Gastrocnemius medialis (tissue), 4 donors: ENCODE measurements at regions not wholly inside any gene's neighbourhood (a gene's known extent, or its start where the extent isn't known, plus 50 kb on each side); places are given as distances from the start of the nearest gene placed in this dataset.

Source experiments
- ATAC-seq, 2 donors: fragments of 150-250 bp; one replicate each; pipeline ENCODE4 v1.9.1; 2016
- DNase-seq, 2 donors: peaks; one replicate each; pipeline ENCODE4 v3.0.0-alpha.2; 2019
- H3K27ac ChIP-seq, 4 donors: fragments of 200-600 bp; sonication (generic); 1 replicate in 1 of 4; 2 replicates in 3 of 4; pipeline ENCODE4 v1.5.1; 2016 to 2018; ENCODE audit warnings: mild to moderate bottlenecking in 2 of 4, moderate library complexity in 1 of 4
- H3K27me3 ChIP-seq, 3 donors: fragments of 200-600 bp; sonication (generic) in 2 of 3; 1 replicate in 1 of 3; 2 replicates in 2 of 3; pipeline versions ENCODE4 v1.5.1 to v1.6.0; 2016 to 2019; ENCODE audit warnings: mild to moderate bottlenecking in 1 of 3, moderate library complexity in 1 of 3
- H3K36me3 ChIP-seq, 2 donors: fragments of 200-600 bp; sonication (generic) in 1 of 2; one replicate each; pipeline ENCODE4 v1.5.1; 2017 to 2018
- H3K4me1 ChIP-seq, 2 donors: fragments of 200-600 bp; sonication (generic) in 1 of 2; one replicate each; pipeline ENCODE4 v1.5.1; 2016 to 2017; ENCODE audit warnings: mild to moderate bottlenecking in 2 of 2
- H3K4me3 ChIP-seq, 4 donors: fragments of 200-600 bp; sonication (generic) in 3 of 4; 1 replicate in 1 of 4; 2 replicates in 3 of 4; pipeline ENCODE4 v1.5.1; 2016 to 2019; ENCODE audit warnings: mild to moderate bottlenecking in 2 of 4
- H3K9me3 ChIP-seq, 3 donors: fragments of 200-600 bp; sonication (generic) in 2 of 3; 1 replicate in 1 of 3; 2 replicates in 2 of 3; pipeline ENCODE4 v1.5.1; 2016 to 2019
- POLR2A ChIP-seq, 2 donors: fragments of 450-650 bp; IDR thresholded peaks; one replicate each; pipeline ENCODE4 v1.6.1; 2017; ENCODE audit warnings: antibody characterized with exemption in 2 of 2, mild to moderate bottlenecking in 2 of 2, moderate library complexity in 2 of 2
- in situ Hi-C, 4 donors: fragments of 200-750 bp; cut with MboI; loops; one replicate each; pipeline versions ENCODE4 v1.15.0 to v1.8.0; 2017; ENCODE audit warnings: low sequenced_read_pairs in 4 of 4
- intact Hi-C: fragments of 100-400 bp; cut with DNase I; formaldehyde crosslinking; loops from one replicate; pipeline ENCODE4 v1.15.1; 2023; ENCODE audit warnings: low total_unique reads
- TF ChIP-seq, protein P1 (sequence below), 5 experiments: fragments of 450-650 bp in 3 of 5; fragments of 200-600 bp in 2 of 5; sonication (generic) in 2 of 5; IDR thresholded peaks in 4 of 5; conservative IDR thresholded peaks in 1 of 5; 1 replicate in 4 of 5; 2 replicates in 1 of 5; pipeline ENCODE4 v1.5.1; 2016 to 2019; ENCODE audit warnings: antibody characterized with exemption in 5 of 5, mild to moderate bottlenecking in 3 of 5, moderate library complexity in 3 of 5

DNA sequence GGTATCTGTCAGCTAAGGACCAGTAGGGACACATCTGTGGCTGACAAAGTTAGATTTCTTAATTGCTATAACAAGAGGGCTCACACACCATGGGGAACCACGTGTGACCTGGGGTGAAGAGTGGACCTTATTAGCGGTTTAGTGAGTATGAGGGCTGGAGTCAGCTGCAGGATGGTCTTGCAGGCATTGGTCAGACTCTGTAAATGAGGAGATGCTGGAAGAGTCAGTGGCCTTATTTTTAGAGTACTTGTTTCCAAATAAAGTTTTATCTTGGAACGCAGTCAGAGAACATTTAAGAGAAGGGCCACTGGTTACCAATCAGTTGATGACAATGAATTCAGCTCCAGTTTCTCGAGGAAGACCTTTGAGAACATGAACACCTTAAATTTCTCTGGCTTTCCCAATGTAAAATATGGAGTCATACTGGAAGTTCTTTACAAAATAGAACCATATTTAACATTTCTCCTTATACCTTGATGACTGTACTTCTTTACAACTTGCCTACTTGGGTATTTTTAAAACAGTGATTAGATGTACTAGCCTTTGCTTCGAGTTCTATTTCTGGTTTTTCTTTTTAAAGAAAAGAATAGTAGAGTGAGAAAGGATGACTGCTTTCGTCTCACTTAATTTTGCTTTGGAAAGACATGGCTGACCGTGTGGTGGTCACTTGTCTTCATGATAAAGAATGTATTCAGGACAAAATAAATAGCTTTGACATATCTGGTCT is 185.9 kb upstream of the S1PR3 start:
- no peaks in the 10 kb centered on the region for H3K9me3 ChIP-seq
- H3K4me1 ChIP-seq, result no peaks in the 10 kb centered on the region
- no peak overlapping the region for H3K4me3 ChIP-seq
- no peak overlapping the region for H3K27ac ChIP-seq
- ATAC-seq, result no peak
- TF ChIP-seq, protein P1, sequence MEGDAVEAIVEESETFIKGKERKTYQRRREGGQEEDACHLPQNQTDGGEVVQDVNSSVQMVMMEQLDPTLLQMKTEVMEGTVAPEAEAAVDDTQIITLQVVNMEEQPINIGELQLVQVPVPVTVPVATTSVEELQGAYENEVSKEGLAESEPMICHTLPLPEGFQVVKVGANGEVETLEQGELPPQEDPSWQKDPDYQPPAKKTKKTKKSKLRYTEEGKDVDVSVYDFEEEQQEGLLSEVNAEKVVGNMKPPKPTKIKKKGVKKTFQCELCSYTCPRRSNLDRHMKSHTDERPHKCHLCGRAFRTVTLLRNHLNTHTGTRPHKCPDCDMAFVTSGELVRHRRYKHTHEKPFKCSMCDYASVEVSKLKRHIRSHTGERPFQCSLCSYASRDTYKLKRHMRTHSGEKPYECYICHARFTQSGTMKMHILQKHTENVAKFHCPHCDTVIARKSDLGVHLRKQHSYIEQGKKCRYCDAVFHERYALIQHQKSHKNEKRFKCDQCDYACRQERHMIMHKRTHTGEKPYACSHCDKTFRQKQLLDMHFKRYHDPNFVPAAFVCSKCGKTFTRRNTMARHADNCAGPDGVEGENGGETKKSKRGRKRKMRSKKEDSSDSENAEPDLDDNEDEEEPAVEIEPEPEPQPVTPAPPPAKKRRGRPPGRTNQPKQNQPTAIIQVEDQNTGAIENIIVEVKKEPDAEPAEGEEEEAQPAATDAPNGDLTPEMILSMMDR (IDR thresholded peaks at IDR 0.05 in 4 of 5, conservative IDR thresholded peaks at IDR 0.05 in 1 of 5), result no peak
- no peak for TF ChIP-seq POLR2A (IDR thresholded peaks at IDR 0.05)
- no peaks in the 10 kb centered on the region for H3K27me3 ChIP-seq
- no peak for DNase-seq
- no peaks in the 10 kb centered on the region for H3K36me3 ChIP-seq
- in situ Hi-C loops (no loop called here), intact Hi-C loops (no loop called here)

DNA sequence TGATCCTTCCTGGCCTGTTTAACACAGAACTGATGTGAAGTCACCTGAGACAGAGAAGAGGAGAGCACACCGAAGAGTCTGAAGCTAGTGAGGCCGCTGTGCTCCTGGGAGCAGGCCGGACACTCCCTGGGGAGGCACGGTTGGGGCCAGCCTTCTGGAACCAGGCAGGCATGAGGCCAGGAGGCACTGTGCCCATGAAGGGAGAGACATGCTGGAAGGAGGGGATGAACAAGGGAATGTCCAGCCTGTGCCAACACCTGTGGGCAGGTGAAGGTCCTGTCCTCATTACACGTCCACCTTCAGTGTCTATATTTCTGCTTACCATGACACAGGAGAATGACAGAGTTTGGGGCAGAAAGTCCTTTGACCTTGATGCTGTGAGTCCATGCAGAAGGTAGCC is 183.8 kb upstream of the S1PR3 start:
- H3K9me3 ChIP-seq, result no peaks in the 10 kb centered on the region
- no peaks in the 10 kb centered on the region for H3K27me3 ChIP-seq
- no peak for TF ChIP-seq POLR2A (IDR thresholded peaks at IDR 0.05)
- TF ChIP-seq, protein P1 (IDR thresholded peaks at IDR 0.05 in 4 of 5, conservative IDR thresholded peaks at IDR 0.05 in 1 of 5), result no peak
- ATAC-seq (no peak), DNase-seq (no peak)
- intact Hi-C loops (no loop called here), in situ Hi-C loops (no loop called here)
- no peak overlapping the region for H3K4me3 ChIP-seq
- H3K4me1 ChIP-seq, result no peaks in the 10 kb centered on the region
- no peak overlapping the region for H3K27ac ChIP-seq
- H3K36me3 ChIP-seq, result no peaks in the 10 kb centered on the region

DNA sequence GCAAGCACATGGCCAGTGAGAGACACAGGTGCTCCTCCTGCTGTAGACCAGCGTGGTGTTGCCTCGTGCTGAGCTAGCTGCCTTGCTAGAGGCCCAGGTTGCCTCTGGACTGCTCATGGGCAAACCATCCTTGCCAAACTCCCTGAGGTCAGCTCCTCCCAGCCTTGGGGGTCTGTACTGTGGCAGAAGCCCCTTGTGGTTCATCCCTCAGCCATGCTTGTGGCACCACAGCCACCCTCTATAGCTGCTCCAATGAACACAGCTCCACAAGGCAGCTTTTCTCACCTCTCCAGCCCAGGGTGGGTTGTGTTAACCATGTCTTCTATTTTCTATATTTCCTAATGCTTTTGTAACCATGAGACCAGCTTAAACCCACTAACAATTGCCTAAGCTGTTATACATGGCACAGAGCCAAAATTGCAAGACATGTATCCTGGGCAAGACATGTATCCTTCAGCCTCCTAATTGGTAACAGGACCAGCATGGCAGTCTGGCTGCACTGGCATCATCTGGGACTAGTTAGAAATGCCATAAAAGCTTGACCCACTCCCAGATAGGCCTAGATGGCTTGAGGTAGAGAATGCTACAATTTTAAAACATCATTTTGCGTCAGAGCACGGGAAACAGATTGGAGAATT is 183.1 kb upstream of the S1PR3 start:
- H3K27me3 ChIP-seq, result no peaks in the 10 kb centered on the region
- TF ChIP-seq, protein P1 (IDR thresholded peaks at IDR 0.05 in 4 of 5, conservative IDR thresholded peaks at IDR 0.05 in 1 of 5), result no peak
- no peak for TF ChIP-seq POLR2A (IDR thresholded peaks at IDR 0.05)
- H3K36me3 ChIP-seq, result no peaks in the 10 kb centered on the region
- ATAC-seq (no peak), DNase-seq (no peak)
- in situ Hi-C loops (no loop called here), intact Hi-C loops (no loop called here)
- no peak overlapping the region for H3K27ac ChIP-seq
- H3K9me3 ChIP-seq, result no peaks in the 10 kb centered on the region
- H3K4me3 ChIP-seq, result no peak overlapping the region
- no peaks in the 10 kb centered on the region for H3K4me1 ChIP-seq

DNA sequence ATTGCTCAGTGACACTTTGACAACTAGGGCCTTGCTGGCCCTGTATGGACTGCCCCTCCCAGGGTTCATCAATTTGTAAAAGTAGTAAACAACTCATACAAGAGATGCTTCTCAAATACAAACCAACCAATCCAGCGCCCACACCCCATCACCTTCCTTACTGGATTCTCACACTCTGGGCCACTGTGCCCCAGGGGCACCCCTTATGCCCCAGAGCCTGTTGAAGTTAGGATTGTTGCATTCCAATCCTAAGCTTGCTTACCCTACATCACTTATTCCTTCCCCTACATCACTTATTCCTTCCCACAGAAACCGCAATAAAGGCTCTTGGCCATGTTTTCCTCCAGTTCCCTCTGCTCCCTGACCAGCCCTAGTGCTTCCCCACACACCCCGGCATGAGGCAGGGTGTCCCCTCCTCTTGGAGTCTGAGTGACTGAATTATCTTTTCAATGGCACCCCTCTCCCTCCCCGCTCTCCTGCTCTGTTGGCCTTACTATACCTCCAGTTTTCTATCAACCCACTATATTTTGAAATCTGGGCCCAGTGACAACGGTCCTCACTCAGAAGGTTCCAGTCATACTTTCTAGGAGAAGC is 182.4 kb upstream of the S1PR3 start:
- no peaks in the 10 kb centered on the region for H3K36me3 ChIP-seq
- intact Hi-C loops (no loop called here), in situ Hi-C loops (no loop called here)
- no peak for TF ChIP-seq POLR2A (IDR thresholded peaks at IDR 0.05)
- TF ChIP-seq, protein P1 (IDR thresholded peaks at IDR 0.05 in 4 of 5, conservative IDR thresholded peaks at IDR 0.05 in 1 of 5), result no peak
- DNase-seq (no peak), ATAC-seq (no peak)
- H3K27me3 ChIP-seq, result no peaks in the 10 kb centered on the region
- H3K4me3 ChIP-seq, result no peak overlapping the region
- no peak overlapping the region for H3K27ac ChIP-seq
- no peaks in the 10 kb centered on the region for H3K9me3 ChIP-seq
- no peaks in the 10 kb centered on the region for H3K4me1 ChIP-seq
